Gastrocnemius medialis (tissue), 4 donors: ENCODE measurements at regions not wholly inside any gene's neighbourhood (a gene's known extent, or its start where the extent isn't known, plus 50 kb on each side); places are given as distances from the start of the nearest gene placed in this dataset.
"Not testable (repeated sequence)": the region's sequence is repeated elsewhere in the genome, so short reads cannot be mapped to it uniquely, and the experiment has no call there.

ENCODE experiments used
- ATAC-seq, 2 donors: fragments of 150-250 bp; one replicate each; pipeline ENCODE4 v1.9.1; 2016
- DNase-seq, 2 donors: peaks; one replicate each; pipeline ENCODE4 v3.0.0-alpha.2; 2019
- H3K27ac ChIP-seq, 4 donors: fragments of 200-600 bp; sonication (generic); 1 replicate in 1 of 4; 2 replicates in 3 of 4; pipeline ENCODE4 v1.5.1; 2016 to 2018; ENCODE audit warnings: mild to moderate bottlenecking in 2 of 4, moderate library complexity in 1 of 4
- H3K27me3 ChIP-seq, 3 donors: fragments of 200-600 bp; sonication (generic) in 2 of 3; 1 replicate in 1 of 3; 2 replicates in 2 of 3; pipeline versions ENCODE4 v1.5.1 to v1.6.0; 2016 to 2019; ENCODE audit warnings: mild to moderate bottlenecking in 1 of 3, moderate library complexity in 1 of 3
- H3K36me3 ChIP-seq, 2 donors: fragments of 200-600 bp; sonication (generic) in 1 of 2; one replicate each; pipeline ENCODE4 v1.5.1; 2017 to 2018
- H3K4me1 ChIP-seq, 2 donors: fragments of 200-600 bp; sonication (generic) in 1 of 2; one replicate each; pipeline ENCODE4 v1.5.1; 2016 to 2017; ENCODE audit warnings: mild to moderate bottlenecking in 2 of 2
- H3K4me3 ChIP-seq, 4 donors: fragments of 200-600 bp; sonication (generic) in 3 of 4; 1 replicate in 1 of 4; 2 replicates in 3 of 4; pipeline ENCODE4 v1.5.1; 2016 to 2019; ENCODE audit warnings: mild to moderate bottlenecking in 2 of 4
- H3K9me3 ChIP-seq, 3 donors: fragments of 200-600 bp; sonication (generic) in 2 of 3; 1 replicate in 1 of 3; 2 replicates in 2 of 3; pipeline ENCODE4 v1.5.1; 2016 to 2019
- POLR2A ChIP-seq, 2 donors: fragments of 450-650 bp; IDR thresholded peaks; one replicate each; pipeline ENCODE4 v1.6.1; 2017; ENCODE audit warnings: antibody characterized with exemption in 2 of 2, mild to moderate bottlenecking in 2 of 2, moderate library complexity in 2 of 2
- in situ Hi-C, 4 donors: fragments of 200-750 bp; cut with MboI; loops; one replicate each; pipeline versions ENCODE4 v1.15.0 to v1.8.0; 2017; ENCODE audit warnings: low sequenced_read_pairs in 4 of 4
- intact Hi-C: fragments of 100-400 bp; cut with DNase I; formaldehyde crosslinking; loops from one replicate; pipeline ENCODE4 v1.15.1; 2023; ENCODE audit warnings: low total_unique reads
- TF ChIP-seq, protein P1 (sequence below), 5 experiments: fragments of 450-650 bp in 3 of 5; fragments of 200-600 bp in 2 of 5; sonication (generic) in 2 of 5; IDR thresholded peaks in 4 of 5; conservative IDR thresholded peaks in 1 of 5; 1 replicate in 4 of 5; 2 replicates in 1 of 5; pipeline ENCODE4 v1.5.1; 2016 to 2019; ENCODE audit warnings: antibody characterized with exemption in 5 of 5, mild to moderate bottlenecking in 3 of 5, moderate library complexity in 3 of 5

- no peak for ATAC-seq
- in situ Hi-C loops = no loop called here
These were observed 470.0 kb downstream of the CBLN4 start for GRCh38 chr20:55535366-55535765.

GRCh38 chr20:55533632-55534031, 471.7 kb downstream of the CBLN4 start:
- Histone ChIP-seq H3K36me3 (no peaks in the 10 kb centered on the region), H3K4me1 (no peaks in the 10 kb centered on the region), H3K9me3 (no peaks in the 10 kb centered on the region), H3K4me3 (no peak overlapping the region), H3K27me3 (no peaks in the 10 kb centered on the region), H3K27ac (no peak overlapping the region)
- TF ChIP-seq, protein P1, sequence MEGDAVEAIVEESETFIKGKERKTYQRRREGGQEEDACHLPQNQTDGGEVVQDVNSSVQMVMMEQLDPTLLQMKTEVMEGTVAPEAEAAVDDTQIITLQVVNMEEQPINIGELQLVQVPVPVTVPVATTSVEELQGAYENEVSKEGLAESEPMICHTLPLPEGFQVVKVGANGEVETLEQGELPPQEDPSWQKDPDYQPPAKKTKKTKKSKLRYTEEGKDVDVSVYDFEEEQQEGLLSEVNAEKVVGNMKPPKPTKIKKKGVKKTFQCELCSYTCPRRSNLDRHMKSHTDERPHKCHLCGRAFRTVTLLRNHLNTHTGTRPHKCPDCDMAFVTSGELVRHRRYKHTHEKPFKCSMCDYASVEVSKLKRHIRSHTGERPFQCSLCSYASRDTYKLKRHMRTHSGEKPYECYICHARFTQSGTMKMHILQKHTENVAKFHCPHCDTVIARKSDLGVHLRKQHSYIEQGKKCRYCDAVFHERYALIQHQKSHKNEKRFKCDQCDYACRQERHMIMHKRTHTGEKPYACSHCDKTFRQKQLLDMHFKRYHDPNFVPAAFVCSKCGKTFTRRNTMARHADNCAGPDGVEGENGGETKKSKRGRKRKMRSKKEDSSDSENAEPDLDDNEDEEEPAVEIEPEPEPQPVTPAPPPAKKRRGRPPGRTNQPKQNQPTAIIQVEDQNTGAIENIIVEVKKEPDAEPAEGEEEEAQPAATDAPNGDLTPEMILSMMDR (IDR thresholded peaks at IDR 0.05 in 4 of 5, conservative IDR thresholded peaks at IDR 0.05 in 1 of 5) = no peak
- no peak for TF ChIP-seq POLR2A (IDR thresholded peaks at IDR 0.05)
- in situ Hi-C loops (no loop called here), intact Hi-C loops (no loop called here)
- ATAC-seq (no peak), DNase-seq (no peak)

More at GRCh38 chr20:55535366-55535765, 470.0 kb downstream of the CBLN4 start:
- no peak overlapping the region for H3K4me3 ChIP-seq
- H3K27me3 ChIP-seq = no peaks in the 10 kb centered on the region
- TF ChIP-seq POLR2A (IDR thresholded peaks at IDR 0.05) = no peak
- TF ChIP-seq, protein P1 (IDR thresholded peaks at IDR 0.05 in 4 of 5, conservative IDR thresholded peaks at IDR 0.05 in 1 of 5) = no peak
- H3K4me1 ChIP-seq = no peaks in the 10 kb centered on the region
- H3K9me3 ChIP-seq = no peaks in the 10 kb centered on the region
- no peak overlapping the region for H3K27ac ChIP-seq
- no peaks in the 10 kb centered on the region for H3K36me3 ChIP-seq
- intact Hi-C loops = no loop called here
- DNase-seq = no peak

- Histone ChIP-seq H3K4me3 (no peak overlapping the region), H3K36me3 (no peaks in the 10 kb centered on the region), H3K4me1 (no peaks in the 10 kb centered on the region), H3K9me3 (no peaks in the 10 kb centered on the region), H3K27ac (no peak overlapping the region), H3K27me3 (no peaks in the 10 kb centered on the region)
- in situ Hi-C loops (no loop called here), intact Hi-C loops (no loop called here)
- DNase-seq = no peak
- no peak for ATAC-seq
- TF ChIP-seq, protein P1 (IDR thresholded peaks at IDR 0.05 in 4 of 5, conservative IDR thresholded peaks at IDR 0.05 in 1 of 5) = no peak
- no peak for TF ChIP-seq POLR2A (IDR thresholded peaks at IDR 0.05)
These were observed 474.6 kb downstream of the CBLN4 start for GRCh38 chr20:55530763-55531162.

- Histone ChIP-seq H3K27ac (no peak overlapping the region), H3K4me3 (no peak overlapping the region), H3K36me3 (no peaks in the 10 kb centered on the region), H3K4me1 (no peaks in the 10 kb centered on the region), H3K9me3 (no peaks in the 10 kb centered on the region), H3K27me3 (no peaks in the 10 kb centered on the region)
- intact Hi-C loops = no loop called here
- in situ Hi-C loops = no loop called here
- no peak for TF ChIP-seq POLR2A (IDR thresholded peaks at IDR 0.05)
- TF ChIP-seq, protein P1 (IDR thresholded peaks at IDR 0.05 in 4 of 5, conservative IDR thresholded peaks at IDR 0.05 in 1 of 5) = no peak
- no peak for ATAC-seq
- no peak for DNase-seq
These were observed 476.8 kb downstream of the CBLN4 start for GRCh38 chr20:55528482-55528881.

- DNase-seq (no peak), ATAC-seq (no peak)
- no peaks in the 10 kb centered on the region for H3K4me1 ChIP-seq
- no peaks in the 10 kb centered on the region for H3K27me3 ChIP-seq
- intact Hi-C loops (no loop called here), in situ Hi-C loops (no loop called here)
- no peaks in the 10 kb centered on the region for H3K9me3 ChIP-seq
- H3K36me3 ChIP-seq = no peaks in the 10 kb centered on the region
- H3K27ac ChIP-seq = no peak overlapping the region
- no peak for TF ChIP-seq POLR2A (IDR thresholded peaks at IDR 0.05)
- TF ChIP-seq, protein P1 (IDR thresholded peaks at IDR 0.05 in 4 of 5, conservative IDR thresholded peaks at IDR 0.05 in 1 of 5) = no peak
- H3K4me3 ChIP-seq = no peak overlapping the region
These were observed 483.0 kb downstream of the CBLN4 start for GRCh38 chr20:55522296-55522815.

- ATAC-seq, H3K9me3 ChIP-seq, intact Hi-C loops, H3K4me3 ChIP-seq, H3K4me1 ChIP-seq, H3K27me3 ChIP-seq, H3K27ac ChIP-seq, in situ Hi-C loops, DNase-seq, H3K36me3 ChIP-seq: not testable (repeated sequence)
These were observed 487.7 kb downstream of the CBLN4 start for GRCh38 chr20:55517584-55517983.
